AG09319 (cell line): ENCODE measurements at regions not wholly inside any gene's neighbourhood (a gene's known extent, or its start where the extent isn't known, plus 50 kb on each side); places are given as distances from the start of the nearest gene placed in this dataset.

Experiments used
- DNase-seq: peaks from one replicate; pipeline ENCODE4 v3.0.0-alpha.2; 2010; ENCODE audit warnings: low read depth; ENCODE audit errors: extremely low read depth
- CTCF ChIP-seq: IDR thresholded peaks from 2 replicates; pipeline ENCODE4 v1.5.1; 2011; ENCODE audit warnings: low read depth, mild to moderate bottlenecking, inconsistent platforms, low read length, moderate library complexity

- DNase-seq, result no peak
- TF ChIP-seq CTCF, result no peak
Measured at GRCh38 chr16:50964491-50964890, 186.6 kb downstream of the SALL1 start.

- TF ChIP-seq CTCF, result no peak
- DNase-seq, result no peak
Measured at GRCh38 chr16:50961952-50962351, 189.1 kb downstream of the SALL1 start.

- TF ChIP-seq CTCF, result no peak
- DNase-seq, result no peak
Measured at GRCh38 chr16:50960517-50961202, 190.4 kb downstream of the SALL1 start.

GRCh38 chr16:50957056-50957455 lies 194.0 kb downstream of the SALL1 start:
- DNase-seq, result no peak
- no peak for TF ChIP-seq CTCF

- DNase-seq, result no peak
- TF ChIP-seq CTCF, result no peak
Measured at GRCh38 chr16:50956637-50957036, 194.4 kb downstream of the SALL1 start.

GRCh38 chr16:50955311-50955710 lies 195.8 kb downstream of the SALL1 start:
- DNase-seq, result no peak
- TF ChIP-seq CTCF, result no peak

- no peak for TF ChIP-seq CTCF
Measured at GRCh38 chr16:50954469-50954868, 196.6 kb downstream of the SALL1 start.

More at GRCh38 chr16:50954469-50954868, 196.6 kb downstream of the SALL1 start:
- DNase-seq, result no peak
